ENCODE measurements at regions not wholly inside any gene's neighbourhood (a gene's known extent, or its start where the extent isn't known, plus 50 kb on each side); places are given as distances from the start of the nearest gene placed in this dataset.
A peak's percentile ranks its signal among the peaks of the same experiment; 100 is the strongest.

- no peak for DNase-seq (ENCODE audit: low read depth in 3 of 3, low spot score in 1 of 3)
Measured at GRCh38 chr1:23639460-23640095, 52.0 kb upstream of the RPL11 start.

- no peak for DNase-seq (ENCODE audit: low read depth in 3 of 3, low spot score in 1 of 3)
Measured at GRCh38 chr1:23638786-23639241, 52.8 kb upstream of the RPL11 start.

GRCh38 chr1:23638188-23638619, 53.4 kb upstream of the RPL11 start:
- DNase-seq (ENCODE audit: low read depth in 3 of 3, low spot score in 1 of 3), result no peak

GRCh38 chr1:23636009-23636408, 55.6 kb upstream of the RPL11 start:
- DNase-seq (ENCODE audit: low read depth in 3 of 3, low spot score in 1 of 3), result no peak

- DNase-seq (ENCODE audit: low read depth in 3 of 3, low spot score in 1 of 3), result no peak
Measured at GRCh38 chr1:23634840-23635651, 56.6 kb upstream of the RPL11 start.

- DNase-seq (ENCODE audit: low read depth in 3 of 3, low spot score in 1 of 3), result no peak
Measured at GRCh38 chr1:23634518-23634839, 57.1 kb upstream of the RPL11 start.

GRCh38 chr1:23632479-23633160, 59.0 kb upstream of the RPL11 start:
- DNase-seq (ENCODE audit: low read depth in 3 of 3, low spot score in 1 of 3), result no peak

- DNase-seq (ENCODE audit: low read depth in 3 of 3, low spot score in 1 of 3), result no peak
Measured at GRCh38 chr1:23629708-23630290, 61.8 kb upstream of the RPL11 start.

- no peak for DNase-seq (ENCODE audit: low read depth in 3 of 3, low spot score in 1 of 3)
Measured at GRCh38 chr1:23628951-23629387, 62.6 kb upstream of the RPL11 start.

- DNase-seq (ENCODE audit: low read depth in 3 of 3, low spot score in 1 of 3), result no peak
Measured at GRCh38 chr1:23627069-23627735, 64.4 kb upstream of the RPL11 start.

- DNase-seq (ENCODE audit: low read depth in 3 of 3, low spot score in 1 of 3), result no peak
Measured at GRCh38 chr1:23625929-23626535, 65.6 kb upstream of the RPL11 start.

- DNase-seq (ENCODE audit: low read depth in 3 of 3, low spot score in 1 of 3), result no peak
Measured at GRCh38 chr1:23625459-23625858, 66.1 kb upstream of the RPL11 start.

- no peak for DNase-seq (ENCODE audit: low read depth in 3 of 3, low spot score in 1 of 3)
Measured at GRCh38 chr1:23624440-23624839, 65.1 kb upstream of the ID3 start.

- DNase-seq (ENCODE audit: low read depth in 3 of 3, low spot score in 1 of 3), result no peak
Measured at GRCh38 chr1:23622284-23622683, 63.0 kb upstream of the ID3 start.

- no peak for DNase-seq (ENCODE audit: low read depth in 3 of 3, low spot score in 1 of 3)
Measured at GRCh38 chr1:23620605-23621004, 61.3 kb upstream of the ID3 start.

GRCh38 chr1:23619299-23620188, 60.2 kb upstream of the ID3 start:
- DNase-seq (ENCODE audit: low read depth in 3 of 3, low spot score in 1 of 3), result peak; percentile 68 to 87 (median 83)

GRCh38 chr1:23618586-23619083, 59.3 kb upstream of the ID3 start:
- DNase-seq (ENCODE audit: low read depth in 3 of 3, low spot score in 1 of 3), result no peak

- DNase-seq (ENCODE audit: low read depth in 3 of 3, low spot score in 1 of 3), result no peak
Measured at GRCh38 chr1:23617084-23617521, 57.8 kb upstream of the ID3 start.

- no peak for DNase-seq (ENCODE audit: low read depth in 3 of 3, low spot score in 1 of 3)
Measured at GRCh38 chr1:23616292-23616824, 57.1 kb upstream of the ID3 start.
